ENCODE measurements at regions not wholly inside any gene's neighbourhood (a gene's known extent, or its start where the extent isn't known, plus 50 kb on each side); places are given as distances from the start of the nearest gene placed in this dataset.

DNA sequence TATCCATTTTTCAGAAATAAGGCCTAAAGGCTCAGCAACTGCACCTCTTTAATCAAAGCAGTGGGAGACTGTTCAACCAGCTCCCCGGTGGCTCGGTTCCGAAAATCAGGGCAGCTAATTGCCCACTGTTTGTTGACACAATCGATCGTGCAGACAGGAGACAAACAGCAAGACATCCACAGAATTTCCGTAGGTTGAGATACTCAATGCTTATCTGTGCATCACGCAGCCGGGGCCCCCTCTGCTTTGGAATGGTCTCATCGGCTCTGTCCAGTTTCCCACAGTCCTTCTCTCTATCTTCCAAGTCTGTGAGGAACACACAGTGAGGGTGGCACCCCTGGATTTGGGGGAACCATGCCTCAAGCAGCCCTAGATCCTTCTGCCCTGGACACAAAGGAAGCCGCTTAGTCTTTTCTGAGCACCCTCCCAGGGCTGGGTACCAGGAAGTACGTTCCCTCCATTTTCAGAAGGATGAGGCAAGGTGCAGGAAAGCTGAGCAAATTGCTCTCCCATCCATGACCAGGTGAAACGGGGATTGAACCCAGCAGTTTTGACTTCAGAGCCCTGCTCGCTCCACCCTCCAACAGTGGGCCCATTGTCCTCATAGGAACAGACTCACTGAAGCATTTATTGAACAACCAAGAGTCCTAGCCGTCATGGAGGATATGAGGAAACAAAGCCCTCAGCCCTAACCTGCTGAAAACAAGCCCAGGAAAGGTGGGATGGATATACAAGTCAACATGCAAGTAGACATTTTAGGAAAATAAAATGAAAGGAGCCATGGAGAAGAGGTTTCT, 70.7 kb downstream of the C16orf95 start:
- DNase-seq = no peak

DNA sequence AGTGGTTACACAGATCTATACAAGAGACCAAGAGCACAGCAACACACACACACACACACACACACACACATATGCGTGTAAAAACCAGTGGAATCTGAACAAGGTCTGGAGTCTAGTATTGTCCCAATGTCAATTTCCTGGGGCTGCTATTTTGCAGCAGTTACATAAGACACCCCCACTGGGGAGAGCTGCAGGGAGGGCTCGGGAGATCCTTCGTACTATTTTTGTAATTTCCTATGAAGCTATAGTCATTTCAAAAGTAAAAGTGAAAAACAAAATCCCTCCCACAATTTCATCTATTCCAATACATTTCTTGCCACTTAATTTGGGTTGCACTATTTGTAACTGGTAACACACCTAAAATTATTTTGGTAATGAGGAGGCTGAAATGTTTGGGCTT, 68.5 kb downstream of the C16orf95 start:
- no peak for DNase-seq

GRCh38 chr16:87249425-87249824, 67.8 kb downstream of the C16orf95 start:
- DNase-seq = no peak

- no peak for DNase-seq
Measured at GRCh38 chr16:87250431-87250960, 66.7 kb downstream of the C16orf95 start.

GRCh38 chr16:87252269-87252970, 64.8 kb downstream of the C16orf95 start:
- no peak for DNase-seq
